GM23248 (cell line): ENCODE measurements at regions not wholly inside any gene's neighbourhood (a gene's known extent, or its start where the extent isn't known, plus 50 kb on each side); places are given as distances from the start of the nearest gene placed in this dataset.

Experiments used
- EZH2 ChIP-seq: fragments of 200-600 bp; sonication (generic); IDR thresholded peaks from 2 replicates; pipeline ENCODE4 v1.6.1; 2018; ENCODE audit warnings: antibody characterized with exemption, mild to moderate bottlenecking; ENCODE audit not compliant: insufficient read depth, poor library complexity, severe bottlenecking
- EZH2phosphoT487 ChIP-seq: fragments of 200-600 bp; sonication (generic); IDR thresholded peaks from 2 replicates; pipeline ENCODE4 v1.6.1; 2018; ENCODE audit warnings: antibody characterized with exemption, moderate library complexity, mild to moderate bottlenecking, low read depth; ENCODE audit not compliant: insufficient read depth

DNA sequence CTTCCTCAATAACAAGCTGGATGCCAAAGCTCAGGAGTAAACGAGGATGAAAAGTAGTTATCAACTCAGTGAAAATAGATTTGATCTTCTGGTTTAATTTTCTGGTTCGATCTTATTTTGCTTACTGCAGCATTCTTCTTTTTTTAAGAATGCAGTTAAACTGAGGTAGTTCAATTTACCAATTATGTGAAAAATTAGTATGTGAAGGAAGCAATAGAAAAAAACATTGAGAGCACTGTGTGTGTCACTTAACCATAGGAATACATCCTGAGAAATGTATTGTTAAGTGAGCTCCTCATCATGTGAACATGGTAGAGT lies 111.4 kb upstream of the TSPAN8 start:
- no peak for TF ChIP-seq EZH2
- TF ChIP-seq EZH2phosphoT487 = no peak
